Renal pelvis (tissue), 1 donor: ENCODE measurements at regions not wholly inside any gene's neighbourhood (a gene's known extent, or its start where the extent isn't known, plus 50 kb on each side); places are given as distances from the start of the nearest gene placed in this dataset.

ENCODE experiments used
- DNase-seq: peaks from one replicate; pipeline ENCODE4 v3.0.0-alpha.2; 2013

DNA sequence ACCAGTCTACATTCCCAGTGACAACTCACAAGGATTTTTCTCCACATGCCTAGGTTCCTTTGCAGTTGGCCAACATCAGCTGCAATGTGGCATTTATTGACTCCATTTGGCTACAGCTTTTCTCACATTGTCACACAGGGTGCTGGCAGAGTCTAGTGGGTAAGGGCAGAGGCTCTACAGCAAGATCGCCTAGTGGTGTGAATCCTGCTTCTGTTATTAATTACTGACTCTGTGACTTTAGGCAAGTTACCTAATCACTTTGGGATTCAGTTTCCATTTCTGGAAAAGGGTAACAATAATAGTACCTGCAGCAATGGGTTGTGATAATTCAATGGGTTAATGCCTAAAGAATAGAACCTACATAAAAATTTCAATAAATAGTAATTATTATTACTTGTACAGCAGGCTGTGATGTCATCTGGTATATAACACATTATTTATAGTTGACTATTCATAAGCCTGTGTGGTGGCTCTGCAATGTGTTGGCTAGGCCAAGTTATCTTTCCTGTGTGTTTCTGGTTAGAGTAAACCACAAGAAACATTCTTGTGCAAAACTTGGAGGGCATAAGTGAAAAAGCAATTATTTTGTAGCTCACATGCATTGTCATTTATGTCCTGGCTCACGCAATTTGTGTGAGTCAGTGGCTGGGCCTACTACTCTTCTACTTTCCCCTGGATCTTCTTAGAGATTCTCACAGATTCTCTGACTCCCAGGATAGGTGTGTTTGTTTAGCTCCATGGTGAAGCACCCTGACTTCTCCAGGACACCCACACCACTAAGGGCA, 59.5 kb downstream of the PTGS2 start:
- DNase-seq = no peak

- DNase-seq = no peak
These were observed 61.6 kb downstream of the PTGS2 start for GRCh38 chr1:186618401-186619170.

GRCh38 chr1:186617926-186618325, 62.3 kb downstream of the PTGS2 start:
- DNase-seq = no peak

GRCh38 chr1:186616511-186616910, 63.7 kb downstream of the PTGS2 start:
- no peak for DNase-seq

GRCh38 chr1:186615332-186615731, 64.9 kb downstream of the PTGS2 start:
- no peak for DNase-seq

DNA sequence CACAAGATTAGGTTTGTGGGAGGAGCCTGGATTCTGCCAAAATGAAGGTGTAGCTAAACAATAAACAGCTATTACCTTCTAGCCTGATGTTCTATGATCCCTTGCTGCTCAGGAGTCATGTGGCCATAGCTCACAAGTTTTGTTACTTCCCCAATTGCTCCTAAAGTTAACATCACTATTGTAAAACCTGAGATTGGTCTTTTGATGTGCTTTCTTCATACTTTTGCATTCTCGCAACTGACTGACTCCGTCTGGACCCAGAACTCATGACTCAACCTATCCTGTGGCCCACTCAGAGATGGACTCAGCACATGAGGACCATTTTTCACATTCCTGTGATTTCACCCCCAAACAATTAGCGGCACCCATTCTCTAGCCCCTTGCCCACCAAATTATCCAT, 69.1 kb downstream of the PTGS2 start:
- no peak for DNase-seq

DNA sequence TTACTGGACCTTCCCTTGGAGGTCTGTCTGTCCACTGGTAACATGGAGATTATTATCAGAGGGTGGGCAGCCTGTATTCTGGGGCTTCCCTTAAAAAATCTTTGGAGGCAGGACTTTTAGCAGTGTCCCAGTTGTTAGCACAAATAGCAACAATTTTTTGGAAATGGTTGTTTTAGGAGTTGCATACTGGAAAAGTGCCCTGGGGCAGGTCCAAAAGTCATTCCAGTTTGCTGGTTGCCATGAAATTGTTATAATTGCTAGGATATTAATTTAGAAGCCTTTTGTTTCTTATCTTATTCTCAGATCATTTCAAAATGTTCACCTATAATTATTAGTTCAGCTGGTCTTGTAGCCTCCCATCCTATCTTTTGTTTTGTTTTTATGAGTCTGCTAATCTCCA, 71.0 kb downstream of the PTGS2 start:
- DNase-seq = no peak

DNA sequence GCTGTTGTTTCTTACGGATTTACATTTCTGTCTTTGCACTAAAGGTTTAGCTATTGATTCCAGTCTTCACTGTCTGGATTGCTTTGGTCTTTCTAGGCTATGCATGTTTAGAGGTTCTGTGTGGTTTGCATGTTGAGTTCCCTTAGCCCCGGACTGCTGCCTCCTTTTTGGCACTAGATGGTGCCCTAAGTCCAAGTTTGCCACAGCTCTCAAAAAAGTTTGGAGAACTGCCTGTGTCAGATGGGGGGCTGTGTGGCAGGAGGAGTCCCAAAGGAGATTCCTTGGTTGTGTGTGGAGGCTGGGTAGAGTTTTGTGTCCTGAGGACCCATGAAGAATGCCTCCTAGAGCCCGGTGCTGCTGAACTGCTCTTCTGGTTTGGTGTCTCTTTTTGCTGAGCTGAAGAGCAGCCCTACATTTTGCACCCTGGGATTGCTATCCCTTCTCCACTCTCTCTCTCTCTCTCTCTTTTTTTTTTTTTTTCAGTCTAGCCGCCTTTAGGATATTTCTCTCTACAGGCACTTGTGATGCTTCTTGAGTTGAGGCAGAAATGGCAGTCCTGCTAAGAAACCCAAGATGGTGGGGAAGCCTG, 74.4 kb downstream of the PTGS2 start:
- peak; percentile 17 for DNase-seq

GRCh38 chr1:186595969-186596368, 84.3 kb downstream of the PTGS2 start:
- DNase-seq = no peak

GRCh38 chr1:186578325-186579016, 101.8 kb downstream of the PTGS2 start:
- DNase-seq = no peak

DNA sequence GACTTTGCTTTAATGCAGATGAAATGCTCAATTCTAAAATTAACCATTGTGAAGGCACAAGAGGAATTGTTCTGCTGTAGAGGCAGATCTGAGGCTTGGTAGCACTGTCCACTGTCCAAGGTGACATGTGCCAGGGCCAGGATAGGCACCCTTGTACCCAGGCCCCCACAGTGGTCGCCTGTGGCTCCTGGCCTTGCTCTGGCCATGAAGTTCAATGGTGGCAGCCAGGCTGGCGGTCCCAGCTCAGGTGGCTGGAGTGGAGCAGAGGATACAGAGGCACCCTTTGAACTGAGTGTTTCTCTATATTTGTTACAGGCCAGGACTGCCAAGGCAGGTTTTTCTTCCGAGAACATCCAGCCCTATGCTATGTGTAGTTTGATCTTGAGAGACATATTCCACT, 102.6 kb downstream of the PTGS2 start:
- DNase-seq = no peak

DNA sequence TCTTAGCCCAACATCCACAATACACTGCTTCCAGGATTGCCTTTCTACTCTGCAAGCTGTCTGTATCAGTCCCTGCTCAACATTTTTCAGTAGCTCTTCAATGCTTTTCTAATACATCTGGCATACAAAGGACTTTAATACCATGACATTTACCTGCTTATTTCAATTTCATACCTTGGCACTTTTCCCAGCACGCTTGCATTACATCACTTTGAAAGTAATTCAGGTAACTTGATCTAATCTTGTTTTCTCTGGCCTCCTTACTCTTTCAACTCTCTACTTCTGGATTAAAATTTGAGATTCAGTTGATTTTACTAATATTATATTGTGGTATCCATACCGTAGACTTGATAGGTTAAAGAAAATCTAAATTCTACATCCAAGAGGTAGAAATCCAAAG, 103.0 kb downstream of the PTGS2 start:
- DNase-seq = peak; percentile 28

GRCh38 chr1:186575348-186575747, 104.9 kb downstream of the PTGS2 start:
- DNase-seq = peak; percentile 16

DNA sequence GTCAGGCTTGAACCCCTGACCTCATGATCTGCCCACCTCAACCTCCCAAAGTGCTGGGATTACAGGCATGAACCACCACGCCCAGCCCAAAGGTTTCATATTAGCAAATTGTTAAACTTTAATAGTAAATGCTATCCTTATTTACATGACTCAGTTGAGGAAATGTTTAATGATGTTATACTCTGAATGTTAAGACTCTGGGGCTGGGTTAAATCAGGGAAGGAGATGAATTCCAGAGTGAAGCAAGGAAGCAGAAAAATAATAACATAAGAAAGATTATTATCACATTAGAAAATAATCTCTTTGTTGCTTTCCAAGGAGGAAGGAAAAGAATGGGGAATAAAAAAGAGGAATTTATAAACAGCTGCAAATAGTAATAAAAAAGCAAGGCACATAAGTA, 105.3 kb downstream of the PTGS2 start:
- DNase-seq = no peak

DNA sequence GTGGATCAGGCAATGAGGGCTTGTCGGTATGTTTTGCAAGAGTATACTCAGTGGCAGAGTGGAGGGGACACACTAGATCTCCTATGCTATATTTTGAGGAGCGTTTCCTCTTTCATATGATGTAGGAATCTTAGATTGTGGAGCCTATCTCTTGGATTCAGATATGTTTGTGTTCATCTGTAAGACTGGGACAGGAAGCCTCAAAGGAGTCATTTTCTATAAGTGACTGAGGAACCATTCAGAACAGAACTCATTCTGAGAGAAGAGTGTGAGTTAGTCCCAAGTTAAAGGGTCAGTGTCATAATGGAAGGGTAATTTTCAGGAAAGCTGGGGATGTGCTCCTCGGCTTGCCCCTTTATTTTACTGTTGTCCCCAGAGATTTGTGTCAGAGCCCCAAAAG, 107.7 kb downstream of the PTGS2 start:
- no peak for DNase-seq

GRCh38 chr1:186571771-186572170, 108.5 kb downstream of the PTGS2 start:
- no peak for DNase-seq

GRCh38 chr1:186569856-186570255, 108.9 kb upstream of the PDC start:
- DNase-seq = no peak

GRCh38 chr1:186568221-186568620, 107.3 kb upstream of the PDC start:
- no peak for DNase-seq

DNA sequence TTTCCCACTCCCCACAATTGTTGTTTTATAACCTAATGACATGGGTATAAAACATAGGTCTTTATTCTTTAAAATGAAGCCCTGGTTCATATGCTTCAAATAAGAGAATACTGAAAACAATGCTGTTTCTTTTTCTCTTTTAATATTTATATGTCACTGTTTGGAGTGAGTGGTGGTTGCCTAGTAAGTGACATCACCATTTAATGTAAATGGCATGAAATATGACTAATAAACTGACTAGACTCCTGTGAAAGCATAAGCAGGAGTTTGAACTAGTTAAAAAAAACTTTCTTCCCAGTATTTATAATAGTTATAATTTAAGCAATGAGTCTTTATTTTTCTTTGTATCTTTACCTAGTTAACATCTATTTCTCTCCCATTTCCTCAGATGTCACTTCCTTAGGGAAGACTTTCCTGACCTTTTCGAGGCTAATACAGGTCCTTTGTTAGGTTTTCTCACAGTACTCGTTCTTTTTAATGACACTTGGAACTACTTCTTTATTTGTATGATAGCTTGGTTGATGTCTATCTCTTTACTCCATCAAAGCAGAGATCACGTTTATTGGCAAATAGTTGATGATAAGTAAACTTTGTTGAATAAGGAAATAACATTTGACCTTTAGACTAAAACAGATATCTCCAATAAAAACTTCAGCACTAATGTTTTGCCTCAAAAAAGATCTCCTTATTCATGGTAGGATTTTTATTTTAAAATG, 105.4 kb upstream of the PDC start:
- DNase-seq = no peak

DNA sequence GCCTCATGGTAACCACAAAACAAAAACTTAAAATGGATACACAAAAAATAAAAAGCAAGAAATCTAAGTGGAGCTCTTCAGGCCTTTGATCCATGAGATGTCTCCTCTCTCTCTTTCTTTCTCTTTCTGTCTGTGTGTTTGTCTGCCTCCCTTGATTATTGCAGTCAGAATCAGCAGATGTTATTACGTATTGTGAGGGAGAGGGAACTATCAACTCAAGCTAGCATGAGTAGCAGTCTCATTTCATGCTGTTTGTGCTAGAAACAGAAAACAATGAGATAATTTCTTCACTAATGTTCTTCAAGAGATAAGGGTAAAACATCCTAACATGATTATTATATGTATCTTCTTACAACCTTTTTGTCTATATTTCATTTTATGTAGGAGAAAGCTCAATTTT, 103.7 kb upstream of the PDC start:
- no peak for DNase-seq

DNA sequence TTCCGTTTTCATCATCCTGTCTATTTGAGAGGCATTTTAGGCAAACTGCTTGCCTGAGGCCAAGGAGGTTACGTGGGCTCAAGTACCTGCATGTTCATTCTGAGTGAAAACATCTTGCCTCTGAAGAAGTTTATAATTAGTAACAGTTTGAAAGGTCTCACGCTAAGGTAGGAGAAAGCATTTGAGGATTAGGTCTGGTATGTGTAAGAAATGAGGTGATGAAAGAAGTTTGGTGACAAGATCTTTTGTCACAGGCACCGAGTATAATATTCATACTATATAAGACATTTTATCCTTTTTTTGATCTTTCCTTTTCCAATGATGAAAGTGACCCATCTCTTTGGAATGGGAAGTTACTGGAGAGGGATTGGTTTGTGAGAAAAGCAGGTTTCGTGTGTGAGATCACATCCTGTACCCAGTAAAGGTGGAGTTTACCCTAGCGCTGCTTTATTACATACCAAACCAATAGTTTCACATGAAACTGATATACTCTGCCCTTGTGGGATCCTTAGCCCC, 98.7 kb upstream of the PDC start:
- DNase-seq = no peak
